ENCODE measurements at regions not wholly inside any gene's neighbourhood (a gene's known extent, or its start where the extent isn't known, plus 50 kb on each side); places are given as distances from the start of the nearest gene placed in this dataset.

- H3K4me3 ChIP-seq = no peak overlapping the region
- no peaks in the 10 kb centered on the region for H3K79me2 ChIP-seq (ENCODE audit: low read depth)
- H2AFZ ChIP-seq (replicated peaks) = no peak overlapping the region
- no peaks in the 10 kb centered on the region for H3F3A ChIP-seq (ENCODE audit: low read depth)
- H3K27me3 Mint-ChIP-seq (ENCODE audit: insufficient read depth, low read depth) = peaks cover 6% of the 10 kb centered on the region
- H3K36me3 Mint-ChIP-seq = no peaks in the 10 kb centered on the region
- H3K36me3 ChIP-seq = no peaks in the 10 kb centered on the region
- DNase-seq (ENCODE audit: low spot score) = peak; percentile 33
- H3K4me1 ChIP-seq = peaks cover 13% of the 10 kb centered on the region
- no peaks in the 10 kb centered on the region for H3K9me3 ChIP-seq (ENCODE audit: low read depth)
- no peak overlapping the region for H3K9ac ChIP-seq
- TF ChIP-seq CTCF (IDR thresholded peaks at IDR 0.05) = no peak
- TF ChIP-seq EZH2phosphoT487 (IDR thresholded peaks at IDR 0.05) = no peak
- no peak for TF ChIP-seq EZH2 (IDR thresholded peaks at IDR 0.05)
- H3K27ac Mint-ChIP-seq = no peak overlapping the region
- H4K20me1 ChIP-seq (ENCODE audit: low read depth) = no peaks in the 10 kb centered on the region
- H3K9me3 Mint-ChIP-seq = peaks cover 1% of the 10 kb centered on the region
- H3K27me3 ChIP-seq = no peaks in the 10 kb centered on the region
- H3K4me1 Mint-ChIP-seq = peaks cover 15% of the 10 kb centered on the region
- no peak overlapping the region for H3K4me3 Mint-ChIP-seq
- H3K4me2 ChIP-seq = no peak overlapping the region
- H3K27ac ChIP-seq = no peak overlapping the region
Measured at GRCh38 chr3:10682692-10683091, 133.3 kb upstream of the SLC6A11 start.

- no peak overlapping the region for H3K9ac ChIP-seq
- peaks cover 1% of the 10 kb centered on the region for H3K9me3 Mint-ChIP-seq
- H3K4me3 ChIP-seq = no peak overlapping the region
- H3K4me1 ChIP-seq = peaks cover 13% of the 10 kb centered on the region
- H4K20me1 ChIP-seq (ENCODE audit: low read depth) = no peaks in the 10 kb centered on the region
- no peaks in the 10 kb centered on the region for H3K9me3 ChIP-seq (ENCODE audit: low read depth)
- no peaks in the 10 kb centered on the region for H3F3A ChIP-seq (ENCODE audit: low read depth)
- no peaks in the 10 kb centered on the region for H3K79me2 ChIP-seq (ENCODE audit: low read depth)
- TF ChIP-seq CTCF (IDR thresholded peaks at IDR 0.05) (no peak), EZH2phosphoT487 (IDR thresholded peaks at IDR 0.05) (no peak), EZH2 (IDR thresholded peaks at IDR 0.05) (no peak)
- no peak for DNase-seq (ENCODE audit: low spot score)
- H3K4me1 Mint-ChIP-seq = peaks cover 15% of the 10 kb centered on the region
- no peak overlapping the region for H3K4me2 ChIP-seq
- H3K27me3 ChIP-seq = no peaks in the 10 kb centered on the region
- peaks cover 6% of the 10 kb centered on the region for H3K27me3 Mint-ChIP-seq (ENCODE audit: insufficient read depth, low read depth)
- no peak overlapping the region for H2AFZ ChIP-seq (replicated peaks)
- H3K27ac Mint-ChIP-seq = no peak overlapping the region
- no peaks in the 10 kb centered on the region for H3K36me3 ChIP-seq
- no peak overlapping the region for H3K4me3 Mint-ChIP-seq
- no peaks in the 10 kb centered on the region for H3K36me3 Mint-ChIP-seq
- H3K27ac ChIP-seq = no peak overlapping the region
Measured at GRCh38 chr3:10683106-10683505, 132.9 kb upstream of the SLC6A11 start.

- Mint-ChIP-seq H3K27me3 (ENCODE audit: insufficient read depth, low read depth) (peaks cover 7% of the 10 kb centered on the region), H3K9me3 (no peaks in the 10 kb centered on the region)
- H3K4me1 ChIP-seq = peaks cover 1% of the 10 kb centered on the region
Measured at GRCh38 chr3:10688126-10688525, 127.9 kb upstream of the SLC6A11 start.

More at GRCh38 chr3:10688126-10688525, 127.9 kb upstream of the SLC6A11 start:
- peaks cover 8% of the 10 kb centered on the region for H3K4me1 Mint-ChIP-seq
- TF ChIP-seq EZH2 (IDR thresholded peaks at IDR 0.05) = no peak
- no peak for TF ChIP-seq CTCF (IDR thresholded peaks at IDR 0.05)
- no peak for TF ChIP-seq EZH2phosphoT487 (IDR thresholded peaks at IDR 0.05)
- no peaks in the 10 kb centered on the region for H3K9me3 ChIP-seq (ENCODE audit: low read depth)
- no peaks in the 10 kb centered on the region for H3K27me3 ChIP-seq
- no peaks in the 10 kb centered on the region for H3K36me3 ChIP-seq
- H2AFZ ChIP-seq (replicated peaks) = no peak overlapping the region
- no peaks in the 10 kb centered on the region for H3F3A ChIP-seq (ENCODE audit: low read depth)
- H3K79me2 ChIP-seq (ENCODE audit: low read depth) = no peaks in the 10 kb centered on the region
- H3K4me3 Mint-ChIP-seq = no peak overlapping the region
- no peaks in the 10 kb centered on the region for H4K20me1 ChIP-seq (ENCODE audit: low read depth)
- H3K27ac Mint-ChIP-seq = no peak overlapping the region
- no peaks in the 10 kb centered on the region for H3K36me3 Mint-ChIP-seq
- no peak for DNase-seq (ENCODE audit: low spot score)
- H3K4me3 ChIP-seq = no peak overlapping the region
- no peak overlapping the region for H3K9ac ChIP-seq
- no peak overlapping the region for H3K4me2 ChIP-seq
- no peak overlapping the region for H3K27ac ChIP-seq
